Neural cell (in vitro differentiated cells): ENCODE measurements at regions not wholly inside any gene's neighbourhood (a gene's known extent, or its start where the extent isn't known, plus 50 kb on each side); places are given as distances from the start of the nearest gene placed in this dataset.

Source experiments
- H2AFZ ChIP-seq: fragments of 200-600, 300-800 bp; sonication (generic), shearing (Covaris generic); 2 replicates; pipeline ENCODE4 v1.6.0; 2014; ENCODE audit warnings: low read depth, mild to moderate bottlenecking, antibody characterized with exemption, low read length, moderate library complexity
- H3F3A ChIP-seq: fragments of 200-600 bp; shearing (Covaris generic); 2 replicates; pipeline ENCODE4 v1.6.1; 2016; ENCODE audit warnings: mild to moderate bottlenecking, moderate library complexity, mixed read lengths, antibody characterized with exemption, low read length; ENCODE audit not compliant: insufficient read depth, poor library complexity, severe bottlenecking
- H3K27ac ChIP-seq: fragments of 200-600, 300-800 bp; sonication (generic), shearing (Covaris generic); 2 replicates; pipeline ENCODE4 v1.5.1; 2014; ENCODE audit warnings: mild to moderate bottlenecking, low read length, moderate library complexity
- H3K27me3 ChIP-seq: fragments of 300-800, 200-600 bp; sonication (generic), shearing (Covaris generic); 2 replicates; pipeline ENCODE4 v1.6.0; 2014; ENCODE audit warnings: mild to moderate bottlenecking, low read depth, low read length, moderate library complexity; ENCODE audit not compliant: insufficient read depth
- H3K36me3 ChIP-seq: fragments of 300-800, 200-600 bp; sonication (generic), shearing (Covaris generic); 2 replicates; pipeline ENCODE4 v1.5.1; 2014; ENCODE audit warnings: mild to moderate bottlenecking, antibody characterized with exemption, low read length, moderate library complexity; ENCODE audit not compliant: insufficient read depth
- H3K4me2 ChIP-seq: fragments of 300-800, 200-600 bp; sonication (generic), shearing (Covaris generic); 2 replicates; pipeline ENCODE4 v1.6.0; 2014; ENCODE audit warnings: mild to moderate bottlenecking, low read length
- H3K4me3 ChIP-seq: fragments of 300-800, 200-600 bp; sonication (generic), shearing (Covaris generic); 2 replicates; pipeline ENCODE4 v1.5.1; 2014; ENCODE audit warnings: mild to moderate bottlenecking, low read length, moderate library complexity
- H3K79me2 ChIP-seq: fragments of 200-600 bp; shearing (Covaris generic); replicated peaks from 2 replicates; pipeline ENCODE4 v1.6.0; 2014; ENCODE audit warnings: mild to moderate bottlenecking, low read length, moderate library complexity; ENCODE audit not compliant: insufficient read depth
- H3K9ac ChIP-seq: fragments of 300-800, 200-600 bp; sonication (generic), shearing (Covaris generic); 2 replicates; pipeline ENCODE4 v1.6.1; 2016; ENCODE audit warnings: mild to moderate bottlenecking, low read length, mixed read lengths
- H3K9me2 ChIP-seq: fragments of 200-600 bp; shearing (Covaris generic); 2 replicates; pipeline ENCODE4 v1.6.1; 2016; ENCODE audit warnings: mild to moderate bottlenecking, low read length, mixed read lengths; ENCODE audit not compliant: insufficient read depth
- H3K9me3 ChIP-seq: fragments of 200-600, 300-800 bp; sonication (generic), shearing (Covaris generic); 2 replicates; pipeline ENCODE4 v1.6.1; 2016; ENCODE audit warnings: mild to moderate bottlenecking, mixed run types, low read length, moderate library complexity, mixed read lengths
- H4K20me1 ChIP-seq: fragments of 200-600 bp; shearing (Covaris generic); 2 replicates; pipeline ENCODE4 v1.6.1; 2016; ENCODE audit warnings: mild to moderate bottlenecking, mixed run types; ENCODE audit not compliant: insufficient read depth
- CTCF ChIP-seq: fragments of 450-650 bp; IDR thresholded peaks from 2 replicates; pipeline ENCODE4 v1.5.1; 2014; ENCODE audit warnings: antibody characterized with exemption, mild to moderate bottlenecking, moderate library complexity; ENCODE audit not compliant: poor library complexity, severe bottlenecking
- EP300 ChIP-seq: fragments of 450-650 bp; conservative IDR thresholded peaks from 2 replicates; pipeline ENCODE4 v1.6.1; 2014; ENCODE audit warnings: antibody characterized with exemption, mild to moderate bottlenecking, moderate library complexity; ENCODE audit not compliant: poor library complexity, severe bottlenecking
- EZH2 ChIP-seq: fragments of 200-600, 300-800 bp; shearing (Covaris generic), sonication (generic); IDR thresholded peaks from 2 replicates; pipeline ENCODE4 v1.6.1; 2014; ENCODE audit warnings: antibody characterized with exemption, low read length, borderline replicate concordance, mild to moderate bottlenecking; ENCODE audit not compliant: insufficient read depth, poor library complexity, severe bottlenecking
- MXI1 ChIP-seq: fragments of 450-650 bp; conservative IDR thresholded peaks from 2 replicates; pipeline ENCODE4 v1.6.1; 2014; ENCODE audit warnings: antibody characterized with exemption, mild to moderate bottlenecking; ENCODE audit not compliant: poor library complexity, severe bottlenecking
- POLR2AphosphoS5 ChIP-seq: IDR thresholded peaks from 2 replicates; pipeline ENCODE4 v1.6.1; 2012
- RAD21 ChIP-seq: fragments of 450-650 bp; conservative IDR thresholded peaks from 2 replicates; pipeline ENCODE4 v1.6.1; 2014; ENCODE audit warnings: antibody characterized with exemption, mild to moderate bottlenecking, moderate library complexity
- REST ChIP-seq: IDR thresholded peaks from 2 replicates; pipeline ENCODE4 v1.6.1; 2012; ENCODE audit warnings: borderline replicate concordance
- SMC3 ChIP-seq: fragments of 450-650 bp; conservative IDR thresholded peaks from 2 replicates; pipeline ENCODE4 v1.6.1; 2014; ENCODE audit warnings: antibody characterized with exemption, mild to moderate bottlenecking, moderate library complexity; ENCODE audit not compliant: poor library complexity
- TAF1 ChIP-seq: IDR thresholded peaks from 2 replicates; pipeline ENCODE4 v1.6.1; 2012; ENCODE audit warnings: low read depth

- no peak overlapping the region for H2AFZ ChIP-seq
- no peak overlapping the region for H3K27ac ChIP-seq
- no peaks in the 10 kb centered on the region for H3K9me2 ChIP-seq
- H3K9me3 ChIP-seq = no peaks in the 10 kb centered on the region
- H3F3A ChIP-seq = no peaks in the 10 kb centered on the region
- no peaks in the 10 kb centered on the region for H3K79me2 ChIP-seq
- no peaks in the 10 kb centered on the region for H3K36me3 ChIP-seq
- no peak overlapping the region for H3K4me2 ChIP-seq
- no peaks in the 10 kb centered on the region for H4K20me1 ChIP-seq
- TF ChIP-seq REST (no peak), CTCF (no peak), TAF1 (no peak), MXI1 (no peak), SMC3 (no peak), RAD21 (no peak)
- no peak overlapping the region for H3K4me3 ChIP-seq
- no peak overlapping the region for H3K9ac ChIP-seq
- H3K27me3 ChIP-seq = no peaks in the 10 kb centered on the region
These were observed 1030.9 kb downstream of the NAALADL2 start for GRCh38 chr3:175890066-175890465.

- Histone ChIP-seq H4K20me1 (no peaks in the 10 kb centered on the region), H3K9ac (no peak overlapping the region), H3K79me2 (no peaks in the 10 kb centered on the region), H3K9me2 (no peaks in the 10 kb centered on the region), H3K27ac (no peak overlapping the region), H3K27me3 (no peaks in the 10 kb centered on the region), H3K36me3 (no peaks in the 10 kb centered on the region), H3K9me3 (no peaks in the 10 kb centered on the region), H2AFZ (no peak overlapping the region), H3K4me2 (no peak overlapping the region), H3K4me3 (no peak overlapping the region), H3F3A (no peaks in the 10 kb centered on the region)
- TF ChIP-seq CTCF (no peak), POLR2AphosphoS5 (no peak), TAF1 (no peak), SMC3 (no peak), RAD21 (no peak), REST (no peak), EZH2 (no peak), MXI1 (no peak), EP300 (no peak)
These were observed 1026.2 kb downstream of the NAALADL2 start for GRCh38 chr3:175885231-175885766.
